Inflammatory macrophage treated with lipopolysaccharide for 1 hour (primary cell): ENCODE measurements at regions not wholly inside any gene's neighbourhood (a gene's known extent, or its start where the extent isn't known, plus 50 kb on each side); places are given as distances from the start of the nearest gene placed in this dataset.

Experiments used
- DNase-seq, 2 donors: peaks; one replicate each; pipeline ENCODE4 v3.0.0-alpha.2; 2020 to 2022

DNA sequence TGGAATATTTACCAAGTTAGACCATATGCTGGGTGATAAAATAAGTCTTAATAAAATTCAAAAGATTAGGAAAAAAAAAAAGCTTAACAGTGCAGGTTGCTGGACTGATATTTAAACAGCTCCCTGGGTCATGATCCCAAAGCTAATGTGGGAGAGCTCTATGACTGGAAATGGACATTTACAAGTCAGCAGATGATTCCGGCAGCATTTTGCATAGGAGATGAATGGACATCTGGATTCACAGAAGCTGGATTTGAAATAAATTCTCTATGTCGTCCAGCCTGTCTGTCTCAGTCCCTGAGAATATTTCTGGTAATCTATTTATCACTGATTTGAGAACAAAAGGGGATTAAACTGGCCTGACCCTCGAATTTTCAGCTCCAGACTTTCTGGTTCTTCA, 52.3 kb upstream of the KLHL25 start:
- no peak for DNase-seq

- no peak for DNase-seq
These were observed 55.2 kb upstream of the KLHL25 start for GRCh38 chr15:85849946-85850345.

- no peak for DNase-seq
These were observed 58.2 kb upstream of the KLHL25 start for GRCh38 chr15:85852969-85853368.

- peak; percentile 27 to 80 for DNase-seq
These were observed 59.8 kb upstream of the KLHL25 start for GRCh38 chr15:85854345-85855097.

DNA sequence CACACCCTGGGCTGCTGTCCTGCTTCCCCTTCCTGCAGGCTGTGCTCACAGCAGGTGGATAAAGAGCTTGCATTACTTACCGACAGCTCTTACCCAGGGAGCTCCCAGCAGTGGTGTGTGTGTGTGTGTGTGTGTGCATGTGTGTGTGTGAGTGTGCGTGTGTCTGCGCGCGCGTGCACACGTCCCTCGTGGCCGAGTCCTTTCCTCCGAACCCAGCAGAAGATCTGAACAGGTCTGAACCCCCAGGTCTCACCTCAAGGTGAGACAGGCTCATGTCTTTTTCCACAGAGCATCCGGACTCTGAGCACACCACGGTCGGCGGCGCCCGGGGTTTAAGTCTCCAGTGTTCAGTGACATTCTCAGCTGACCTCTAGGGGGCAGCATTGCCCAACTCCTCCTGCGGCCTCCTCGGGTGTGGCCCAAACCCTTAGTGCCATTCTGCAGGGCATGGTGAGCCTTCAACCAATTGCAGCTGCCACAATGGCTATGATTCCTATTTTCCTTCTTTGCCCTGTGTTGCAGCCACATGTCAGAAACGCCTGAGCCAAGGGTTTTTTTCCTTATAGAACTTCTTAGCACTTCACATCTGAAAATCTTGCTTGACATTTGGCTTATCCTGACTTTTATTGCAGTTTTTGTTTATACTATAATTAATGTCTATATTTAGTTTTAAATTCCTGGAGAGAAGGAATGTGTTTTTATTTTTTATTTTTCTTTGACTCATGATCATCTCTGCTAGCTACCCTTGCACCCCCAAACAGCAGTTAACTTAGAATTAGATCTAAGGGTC, 64.1 kb upstream of the KLHL25 start:
- DNase-seq, result peak; percentile 47 to 82

GRCh38 chr15:85859671-85860070, 64.9 kb upstream of the KLHL25 start:
- DNase-seq, result no peak

DNA sequence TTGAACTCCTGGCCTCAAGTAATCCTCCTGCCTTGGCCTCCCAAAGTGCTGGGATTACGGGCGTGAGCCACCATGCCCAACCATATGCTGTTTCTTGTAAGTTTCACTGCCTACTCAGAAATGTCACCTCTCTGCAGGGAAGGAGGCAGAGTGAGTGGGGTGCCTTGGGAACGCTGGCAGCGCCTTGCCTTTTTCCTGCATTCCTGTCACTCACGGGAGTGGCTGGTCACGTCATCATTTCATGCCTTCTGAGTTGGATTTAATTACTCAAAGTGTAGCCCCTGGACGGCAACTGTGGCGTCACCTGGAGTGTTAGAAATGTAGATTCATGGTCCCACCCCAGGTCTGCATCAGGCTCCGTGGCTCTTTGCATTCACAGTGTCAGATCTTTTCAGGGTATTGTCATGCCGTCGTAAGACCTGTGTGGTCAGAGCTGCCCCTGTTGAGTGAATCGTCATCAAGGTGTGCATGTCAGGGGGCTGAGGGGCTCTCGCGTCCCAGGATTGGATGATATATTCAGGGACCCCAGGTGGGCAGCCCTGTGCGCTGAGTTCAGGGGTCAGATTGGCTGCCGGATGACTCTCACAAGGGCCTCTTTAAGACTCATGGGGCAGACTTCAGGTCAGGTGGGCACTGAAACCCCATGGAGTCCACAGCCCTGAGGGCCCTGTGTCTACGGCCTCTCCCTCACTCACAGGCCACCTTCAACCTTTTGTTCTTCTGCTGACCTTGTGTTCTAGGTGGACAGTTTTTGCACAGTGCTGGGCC, 65.9 kb upstream of the KLHL25 start:
- no peak for DNase-seq

GRCh38 chr15:85865070-85865684, 70.5 kb upstream of the KLHL25 start:
- DNase-seq, result no peak

DNA sequence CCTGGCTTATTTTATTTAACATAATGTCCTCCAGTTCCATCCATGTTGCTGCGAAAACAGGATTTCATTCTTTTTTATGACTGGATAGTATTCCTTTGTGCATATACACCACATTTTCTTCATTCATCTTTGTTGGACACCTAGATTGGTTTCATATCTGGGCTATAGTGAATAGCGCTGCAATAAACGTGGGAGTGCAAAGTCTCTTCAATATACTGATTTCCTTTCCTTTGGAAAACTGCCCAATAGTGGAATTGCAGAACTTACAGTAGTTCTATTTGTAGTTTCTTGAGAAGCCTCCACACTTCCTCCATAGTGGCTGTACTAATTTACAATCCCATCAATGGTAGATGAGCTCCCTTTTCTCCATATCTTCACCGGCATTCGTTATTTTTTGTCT, 72.5 kb upstream of the KLHL25 start:
- DNase-seq, result no peak

GRCh38 chr15:85869124-85869523, 74.4 kb upstream of the KLHL25 start:
- DNase-seq, result no peak

DNA sequence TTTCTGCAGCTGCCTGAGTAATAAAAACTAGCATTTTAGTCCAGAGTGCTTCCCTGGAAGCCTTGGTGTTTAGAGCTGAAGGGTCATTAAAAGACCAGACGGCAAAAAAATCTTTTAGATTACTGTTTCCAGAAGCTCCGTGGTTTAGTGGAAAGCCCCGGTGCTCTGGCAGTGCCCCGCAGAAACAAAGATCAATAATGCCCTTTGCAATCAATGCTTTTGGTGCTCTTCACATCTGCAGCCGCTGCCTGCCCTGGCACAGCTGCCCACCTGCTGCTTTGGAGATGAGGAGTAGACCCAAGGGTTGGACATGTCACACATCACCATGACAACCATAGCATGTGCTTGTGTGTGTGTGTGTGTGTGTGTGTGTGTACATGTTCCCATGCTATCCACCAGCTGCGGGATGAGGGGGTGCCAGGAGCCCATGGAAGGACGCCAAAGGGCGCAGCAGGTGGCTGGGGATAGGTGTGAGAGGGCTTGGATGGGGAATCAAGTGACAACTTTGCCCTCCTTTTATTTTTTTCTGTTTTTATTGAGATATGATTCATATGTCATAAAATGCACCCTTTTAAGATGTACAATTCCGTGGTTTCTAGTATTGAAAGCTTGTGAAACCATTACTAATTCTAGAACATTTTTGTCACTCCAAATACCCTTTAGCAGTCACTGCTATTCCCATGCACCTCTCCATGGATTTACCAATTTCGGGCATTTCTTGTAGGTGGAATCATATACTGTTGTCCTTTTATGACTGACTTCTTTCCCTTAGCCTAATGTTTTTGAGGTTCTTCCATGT, 75.7 kb upstream of the KLHL25 start:
- no peak for DNase-seq

GRCh38 chr15:85871545-85871944, 76.8 kb upstream of the KLHL25 start:
- DNase-seq, result no peak

DNA sequence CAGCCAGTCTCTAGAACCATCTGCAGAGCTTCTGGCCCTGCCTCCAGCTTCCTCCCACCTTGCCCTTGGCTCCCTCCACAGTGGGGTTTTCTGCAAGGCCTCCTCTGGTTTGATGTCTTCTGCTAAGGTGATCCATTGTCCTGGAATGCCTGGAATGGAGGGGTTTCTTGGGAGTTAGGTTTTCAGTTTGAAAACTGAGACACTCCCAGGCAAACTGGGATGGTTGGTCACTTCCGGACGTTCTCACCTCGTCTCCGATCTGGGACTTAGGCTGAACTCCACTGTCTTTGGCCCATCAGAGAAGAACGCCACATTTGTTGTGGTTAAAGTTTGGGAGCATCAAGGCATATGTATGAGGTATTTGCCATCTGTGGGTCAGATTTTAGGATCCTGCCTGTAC, 77.4 kb upstream of the KLHL25 start:
- no peak for DNase-seq

DNA sequence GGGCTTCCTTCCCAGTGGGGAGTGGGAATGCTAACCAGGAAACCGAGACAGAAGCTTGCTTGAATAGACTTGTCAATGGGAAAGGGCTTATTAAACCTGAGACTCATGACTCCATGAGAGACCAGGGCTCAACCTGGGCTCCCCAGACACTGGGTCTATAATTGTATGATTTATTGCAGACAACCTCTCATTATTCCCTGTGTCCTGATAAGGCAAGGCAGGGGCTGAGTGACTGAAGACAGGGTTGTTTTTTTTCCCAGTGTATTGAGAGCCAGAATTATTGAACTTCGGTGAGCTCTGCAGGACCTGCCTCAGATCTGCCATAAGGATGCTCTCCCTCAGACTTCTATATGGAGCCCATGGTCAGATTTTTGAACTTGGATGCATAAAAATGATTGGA, 79.5 kb upstream of the KLHL25 start:
- DNase-seq, result no peak

- DNase-seq, result no peak
These were observed 81.0 kb upstream of the KLHL25 start for GRCh38 chr15:85875756-85876155.

- DNase-seq, result no peak
These were observed 84.1 kb upstream of the KLHL25 start for GRCh38 chr15:85878828-85879225.

GRCh38 chr15:85879334-85880163, 84.8 kb upstream of the KLHL25 start:
- DNase-seq, result no peak

GRCh38 chr15:85880501-85881190, 85.9 kb upstream of the KLHL25 start:
- no peak for DNase-seq

DNA sequence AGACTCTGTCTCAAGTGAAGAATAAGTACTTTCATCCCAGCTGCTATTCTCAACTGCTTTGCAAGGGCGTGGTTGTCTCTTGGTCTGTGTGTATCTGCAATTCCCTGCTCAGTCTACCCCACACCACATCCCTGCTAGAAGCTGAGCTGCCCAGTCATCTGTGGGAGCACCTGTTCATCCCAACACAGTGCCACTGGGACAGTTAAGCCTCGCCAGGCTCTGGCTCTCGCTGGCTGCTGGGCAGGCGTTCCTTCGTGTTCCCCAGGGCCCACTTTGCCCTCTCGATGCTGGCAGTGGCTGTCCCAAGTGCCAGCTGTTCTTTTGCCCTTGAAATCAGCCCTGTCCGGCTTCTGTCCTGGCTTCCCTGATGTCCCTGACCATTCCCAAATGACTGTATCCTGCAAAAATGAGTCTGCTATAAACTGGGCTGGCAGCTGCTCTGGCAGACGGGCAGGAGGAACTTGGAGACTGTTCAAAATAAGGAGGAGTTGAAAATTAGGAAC, 91.6 kb upstream of the KLHL25 start:
- no peak for DNase-seq

DNA sequence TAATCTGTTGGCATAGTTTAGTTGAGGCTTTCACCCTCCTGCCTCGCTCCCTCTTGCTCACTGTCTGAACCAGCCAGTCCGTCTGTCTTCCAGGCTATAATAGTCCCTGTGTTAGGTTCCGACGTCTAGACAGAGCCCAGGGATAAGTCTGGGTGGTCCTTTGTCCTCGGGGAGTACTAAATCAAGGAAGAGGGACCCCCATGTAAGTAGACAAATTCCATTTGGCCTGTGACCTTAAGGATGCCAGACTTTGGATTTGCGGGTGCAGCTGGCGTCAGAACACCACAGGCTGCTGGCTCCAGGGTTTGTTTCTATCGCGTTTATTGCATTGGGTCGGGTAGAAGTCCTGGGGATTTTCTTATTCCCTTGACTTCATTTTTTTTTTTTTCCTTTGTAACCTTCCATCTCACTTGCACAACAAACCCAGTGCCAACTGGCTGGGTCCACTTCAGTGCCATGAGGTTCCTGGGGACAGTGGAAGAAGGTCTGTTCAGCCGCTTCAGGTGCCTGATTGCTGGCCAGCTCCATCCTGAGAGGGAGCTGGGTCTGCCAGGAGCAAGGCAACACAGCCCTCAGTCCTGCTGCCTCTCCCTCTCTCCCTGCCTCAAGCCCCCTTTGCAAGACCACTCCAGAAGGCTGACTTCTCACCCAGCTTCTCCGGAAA, 95.4 kb upstream of the KLHL25 start:
- DNase-seq, result no peak
